Mesothelial cell of epicardium (in vitro differentiated cells): ENCODE measurements at regions not wholly inside any gene's neighbourhood (a gene's known extent, or its start where the extent isn't known, plus 50 kb on each side); places are given as distances from the start of the nearest gene placed in this dataset.

Experiments
- DNase-seq, 2 experiments: peaks; one replicate each; pipeline ENCODE4 v3.0.0; 2021; ENCODE audit warnings: low spot score in 2 of 2; ENCODE audit not compliant: unreplicated experiment in 2 of 2
- H3K27ac Mint-ChIP-seq: 2 replicates; pipeline ENCODE4 v1.8.0; 2021; ENCODE audit warnings: mixed read lengths
- H3K27me3 Mint-ChIP-seq: 2 replicates; pipeline ENCODE4 v1.8.0; 2021; ENCODE audit warnings: low read depth, mixed read lengths
- H3K36me3 Mint-ChIP-seq: 2 replicates; pipeline ENCODE4 v1.8.0; 2021; ENCODE audit warnings: mixed read lengths
- H3K4me1 Mint-ChIP-seq: 2 replicates; pipeline ENCODE4 v1.8.0; 2021; ENCODE audit warnings: mixed read lengths
- H3K4me3 Mint-ChIP-seq: 2 replicates; pipeline ENCODE4 v1.8.0; 2021; ENCODE audit warnings: mild to moderate bottlenecking, moderate library complexity, mixed read lengths
- H3K9me3 Mint-ChIP-seq: 2 replicates; pipeline ENCODE4 v1.8.0; 2021; ENCODE audit warnings: mixed read lengths
- TF ChIP-seq, protein P1 (sequence below): fragments of 200-600 bp; sonication (generic); IDR thresholded peaks from one replicate; pipeline ENCODE4 v1.5.0; 2021; ENCODE audit warnings: antibody characterized with exemption; ENCODE audit not compliant: unreplicated experiment

DNA sequence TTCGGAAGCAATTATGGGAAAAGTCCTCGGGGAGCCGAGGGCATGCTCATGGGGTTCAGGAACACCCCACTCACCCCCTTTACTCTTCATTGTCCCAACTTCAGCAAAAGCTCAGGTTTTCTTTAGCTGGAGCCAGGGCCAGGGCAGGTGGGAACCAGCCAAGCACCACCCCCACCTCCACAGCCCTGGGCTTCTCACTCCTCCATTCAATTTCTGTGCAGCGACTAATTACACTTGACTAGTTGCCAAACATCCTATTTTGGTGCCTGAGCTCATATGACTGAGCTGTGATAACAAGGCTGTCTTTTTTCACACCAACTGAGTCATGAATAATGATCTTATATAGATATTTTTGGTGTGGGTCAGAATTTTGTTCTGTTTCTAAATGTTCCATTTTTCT is 257.2 kb upstream of the AJAP1 start:
- no peak overlapping the region for H3K4me3 Mint-ChIP-seq
- H3K9me3 Mint-ChIP-seq = peaks cover 30% of the 10 kb centered on the region
- H3K27me3 Mint-ChIP-seq = peaks cover 3% of the 10 kb centered on the region
- H3K27ac Mint-ChIP-seq = no peak overlapping the region
- TF ChIP-seq, protein P1, sequence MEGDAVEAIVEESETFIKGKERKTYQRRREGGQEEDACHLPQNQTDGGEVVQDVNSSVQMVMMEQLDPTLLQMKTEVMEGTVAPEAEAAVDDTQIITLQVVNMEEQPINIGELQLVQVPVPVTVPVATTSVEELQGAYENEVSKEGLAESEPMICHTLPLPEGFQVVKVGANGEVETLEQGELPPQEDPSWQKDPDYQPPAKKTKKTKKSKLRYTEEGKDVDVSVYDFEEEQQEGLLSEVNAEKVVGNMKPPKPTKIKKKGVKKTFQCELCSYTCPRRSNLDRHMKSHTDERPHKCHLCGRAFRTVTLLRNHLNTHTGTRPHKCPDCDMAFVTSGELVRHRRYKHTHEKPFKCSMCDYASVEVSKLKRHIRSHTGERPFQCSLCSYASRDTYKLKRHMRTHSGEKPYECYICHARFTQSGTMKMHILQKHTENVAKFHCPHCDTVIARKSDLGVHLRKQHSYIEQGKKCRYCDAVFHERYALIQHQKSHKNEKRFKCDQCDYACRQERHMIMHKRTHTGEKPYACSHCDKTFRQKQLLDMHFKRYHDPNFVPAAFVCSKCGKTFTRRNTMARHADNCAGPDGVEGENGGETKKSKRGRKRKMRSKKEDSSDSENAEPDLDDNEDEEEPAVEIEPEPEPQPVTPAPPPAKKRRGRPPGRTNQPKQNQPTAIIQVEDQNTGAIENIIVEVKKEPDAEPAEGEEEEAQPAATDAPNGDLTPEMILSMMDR = no peak
- H3K36me3 Mint-ChIP-seq = no peaks in the 10 kb centered on the region
- DNase-seq = no peak
- H3K4me1 Mint-ChIP-seq = no peaks in the 10 kb centered on the region

DNA sequence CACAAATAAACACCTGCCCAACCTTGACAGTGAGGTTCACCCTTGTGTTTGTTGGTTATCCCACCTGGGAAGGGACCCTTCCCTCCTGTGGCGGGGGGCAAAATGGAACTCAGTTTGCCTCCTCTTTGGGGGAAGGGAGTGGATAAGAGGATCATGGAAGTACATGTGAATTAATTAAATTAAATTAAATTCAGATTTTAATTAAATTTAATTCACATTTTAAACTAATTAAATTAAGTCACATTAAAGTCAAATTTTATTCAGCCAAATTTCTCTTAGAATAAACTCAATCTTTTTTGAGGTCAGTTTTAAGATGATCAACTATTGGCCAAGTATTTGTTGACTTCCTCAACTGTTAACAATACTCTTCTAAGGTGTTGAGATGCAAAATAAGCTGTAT is 252.4 kb upstream of the AJAP1 start:
- Mint-ChIP-seq H3K4me1 (no peaks in the 10 kb centered on the region), H3K9me3 (no peaks in the 10 kb centered on the region), H3K27me3 (peaks cover 7% of the 10 kb centered on the region), H3K4me3 (no peak overlapping the region), H3K27ac (no peak overlapping the region), H3K36me3 (no peaks in the 10 kb centered on the region)
- TF ChIP-seq, protein P1 = no peak
- no peak for DNase-seq

DNA sequence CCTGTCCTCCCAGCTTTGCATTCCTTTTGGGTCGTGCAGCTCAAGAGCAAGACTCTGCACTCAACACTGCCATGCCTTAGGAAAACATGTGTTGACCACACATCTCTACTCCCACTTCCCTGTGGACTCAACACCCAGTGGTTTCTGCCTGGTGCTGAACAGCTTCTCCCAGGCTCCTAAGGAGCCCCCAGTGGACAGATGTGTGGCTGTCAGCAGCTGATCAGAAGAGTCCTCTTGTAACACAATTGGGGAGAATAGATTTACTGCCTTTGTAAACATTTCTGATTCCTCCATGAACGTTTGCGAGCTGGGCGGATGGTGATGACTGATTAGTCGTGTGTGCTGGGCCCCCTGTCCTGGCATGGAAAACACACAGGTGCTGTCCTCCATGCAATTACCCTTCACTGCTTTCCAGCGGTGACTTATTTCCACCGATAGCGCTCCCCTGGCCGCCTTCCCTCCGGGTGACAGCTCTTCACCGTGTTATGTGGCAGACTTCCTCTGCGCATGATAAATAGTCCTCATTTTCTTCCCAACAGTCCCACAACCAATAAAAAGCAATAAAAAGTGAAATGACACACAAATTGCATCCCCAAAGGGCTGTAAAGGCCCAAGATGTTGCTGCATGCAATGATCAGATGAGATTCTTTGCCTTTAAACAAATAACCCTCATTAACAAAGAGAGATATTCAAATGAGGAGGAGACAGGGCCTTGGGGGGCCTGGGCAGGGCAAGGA is 249.4 kb upstream of the AJAP1 start:
- H3K4me3 Mint-ChIP-seq = no peak overlapping the region
- TF ChIP-seq, protein P1 = no peak
- no peaks in the 10 kb centered on the region for H3K9me3 Mint-ChIP-seq
- H3K4me1 Mint-ChIP-seq = no peaks in the 10 kb centered on the region
- H3K27me3 Mint-ChIP-seq = peaks cover 7% of the 10 kb centered on the region
- no peak overlapping the region for H3K27ac Mint-ChIP-seq
- DNase-seq = no peak
- no peaks in the 10 kb centered on the region for H3K36me3 Mint-ChIP-seq

DNA sequence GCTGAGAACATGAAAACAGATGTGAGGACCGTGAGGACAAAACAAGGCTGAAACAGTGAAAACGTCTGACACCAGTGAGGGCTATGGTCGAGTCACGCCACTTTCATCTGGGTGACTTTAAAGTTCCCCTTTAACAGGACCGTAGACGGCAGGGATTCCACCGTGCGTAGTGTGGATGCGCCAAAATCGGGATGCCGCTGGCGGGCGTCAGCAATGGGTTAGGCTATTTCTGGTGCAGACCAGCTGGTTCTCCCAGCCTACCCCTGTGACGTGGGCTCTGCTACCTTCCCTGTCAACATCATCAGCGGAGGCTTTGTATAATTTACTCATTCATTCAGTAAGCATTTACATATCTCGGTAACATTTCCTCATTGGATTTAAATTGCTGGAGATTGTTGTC is 246.6 kb upstream of the AJAP1 start:
- Mint-ChIP-seq H3K27me3 (peaks cover 6% of the 10 kb centered on the region), H3K9me3 (peaks cover 14% of the 10 kb centered on the region), H3K36me3 (no peaks in the 10 kb centered on the region), H3K4me1 (no peaks in the 10 kb centered on the region), H3K27ac (no peak overlapping the region), H3K4me3 (no peak overlapping the region)
- TF ChIP-seq, protein P1 = no peak
- DNase-seq = no peak

DNA sequence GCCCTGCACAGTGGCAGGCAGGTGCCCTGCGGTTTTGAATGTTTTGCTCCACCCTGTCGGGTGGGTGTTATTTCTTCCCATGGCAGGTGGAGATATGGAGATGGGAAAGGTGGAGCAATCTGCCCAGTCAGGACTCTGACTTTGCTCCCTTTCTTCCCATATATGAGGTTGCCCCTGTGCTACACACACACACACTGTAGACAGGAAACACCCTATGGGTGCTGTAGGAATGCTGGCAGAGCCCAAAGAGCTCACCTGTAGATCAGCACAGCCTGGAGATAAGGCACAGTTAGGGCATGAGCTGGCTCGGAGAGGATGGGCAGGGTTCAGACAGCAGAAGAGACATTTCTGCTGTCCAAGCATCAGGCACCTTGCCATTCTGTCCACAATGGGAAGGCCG is 246.0 kb upstream of the AJAP1 start:
- Mint-ChIP-seq H3K27ac (no peak overlapping the region), H3K4me1 (no peaks in the 10 kb centered on the region), H3K9me3 (peaks cover 17% of the 10 kb centered on the region), H3K27me3 (peaks cover 6% of the 10 kb centered on the region), H3K36me3 (no peaks in the 10 kb centered on the region), H3K4me3 (no peak overlapping the region)
- TF ChIP-seq, protein P1 = no peak
- DNase-seq = no peak
